Gastroesophageal sphincter (tissue), 3 donors: ENCODE measurements at regions not wholly inside any gene's neighbourhood (a gene's known extent, or its start where the extent isn't known, plus 50 kb on each side); places are given as distances from the start of the nearest gene placed in this dataset.

Source experiments
- CTCF ChIP-seq, 4 experiments: fragments of 200-600 bp in 2 of 4; fragments of 450-650 bp in 2 of 4; sonication (generic) in 1 of 4; IDR thresholded peaks; one replicate each; pipeline ENCODE4 v1.5.1; 2017 to 2019; ENCODE audit warnings: antibody characterized with exemption in 4 of 4, mild to moderate bottlenecking in 2 of 4, moderate library complexity in 2 of 4
- EP300 ChIP-seq: sonication (generic); formaldehyde crosslinking; IDR thresholded peaks from one replicate; pipeline ENCODE4 v1.6.1; 2017; ENCODE audit warnings: antibody characterized with exemption, mild to moderate bottlenecking
- POLR2A ChIP-seq, 2 donors: fragments of 450-650 bp; IDR thresholded peaks; one replicate each; pipeline ENCODE4 v1.6.1; 2017; ENCODE audit warnings: antibody characterized with exemption in 2 of 2, mild to moderate bottlenecking in 2 of 2, moderate library complexity in 1 of 2
- POLR2AphosphoS5 ChIP-seq: sonication (generic); formaldehyde crosslinking; IDR thresholded peaks from one replicate; pipeline ENCODE4 v1.6.1; 2017; ENCODE audit warnings: antibody characterized with exemption

- TF ChIP-seq CTCF (IDR thresholded peaks at IDR 0.05): no peak
- TF ChIP-seq EP300: no peak
- TF ChIP-seq POLR2A (IDR thresholded peaks at IDR 0.05): no peak
- TF ChIP-seq POLR2AphosphoS5: no peak
Observed at GRCh38 chr4:33149658-33150524, 2429.7 kb downstream of the PCDH7 start.
